GM12874 (cell line): ENCODE measurements at regions not wholly inside any gene's neighbourhood (a gene's known extent, or its start where the extent isn't known, plus 50 kb on each side); places are given as distances from the start of the nearest gene placed in this dataset.

Experiments used
- TF ChIP-seq, protein P1 (sequence below): IDR thresholded peaks from 2 replicates; pipeline ENCODE4 v1.5.1; 2011; ENCODE audit warnings: low read depth, mild to moderate bottlenecking, control low read depth, low read length, moderate library complexity; ENCODE audit not compliant: insufficient read depth

DNA sequence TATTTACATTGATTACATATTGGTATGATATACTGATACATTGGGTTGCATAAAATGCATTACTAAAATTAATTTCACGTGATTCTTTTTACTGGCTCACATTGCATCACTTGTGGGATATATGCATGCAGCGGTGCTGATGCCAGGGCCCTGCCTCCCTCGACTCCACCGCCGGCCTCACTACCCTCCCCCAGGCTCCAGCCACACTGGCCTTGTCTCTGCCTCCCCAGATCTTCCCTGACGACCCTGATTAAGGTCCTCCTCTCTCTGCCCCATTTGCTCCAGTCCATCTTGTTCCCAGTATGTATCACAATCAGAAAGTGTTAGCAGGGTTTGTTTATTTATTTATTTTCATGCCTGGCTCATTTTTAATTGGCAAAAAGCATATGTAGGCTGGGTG, 306.8 kb downstream of the FOXL1 start:
- TF ChIP-seq, protein P1, sequence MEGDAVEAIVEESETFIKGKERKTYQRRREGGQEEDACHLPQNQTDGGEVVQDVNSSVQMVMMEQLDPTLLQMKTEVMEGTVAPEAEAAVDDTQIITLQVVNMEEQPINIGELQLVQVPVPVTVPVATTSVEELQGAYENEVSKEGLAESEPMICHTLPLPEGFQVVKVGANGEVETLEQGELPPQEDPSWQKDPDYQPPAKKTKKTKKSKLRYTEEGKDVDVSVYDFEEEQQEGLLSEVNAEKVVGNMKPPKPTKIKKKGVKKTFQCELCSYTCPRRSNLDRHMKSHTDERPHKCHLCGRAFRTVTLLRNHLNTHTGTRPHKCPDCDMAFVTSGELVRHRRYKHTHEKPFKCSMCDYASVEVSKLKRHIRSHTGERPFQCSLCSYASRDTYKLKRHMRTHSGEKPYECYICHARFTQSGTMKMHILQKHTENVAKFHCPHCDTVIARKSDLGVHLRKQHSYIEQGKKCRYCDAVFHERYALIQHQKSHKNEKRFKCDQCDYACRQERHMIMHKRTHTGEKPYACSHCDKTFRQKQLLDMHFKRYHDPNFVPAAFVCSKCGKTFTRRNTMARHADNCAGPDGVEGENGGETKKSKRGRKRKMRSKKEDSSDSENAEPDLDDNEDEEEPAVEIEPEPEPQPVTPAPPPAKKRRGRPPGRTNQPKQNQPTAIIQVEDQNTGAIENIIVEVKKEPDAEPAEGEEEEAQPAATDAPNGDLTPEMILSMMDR: no peak

DNA sequence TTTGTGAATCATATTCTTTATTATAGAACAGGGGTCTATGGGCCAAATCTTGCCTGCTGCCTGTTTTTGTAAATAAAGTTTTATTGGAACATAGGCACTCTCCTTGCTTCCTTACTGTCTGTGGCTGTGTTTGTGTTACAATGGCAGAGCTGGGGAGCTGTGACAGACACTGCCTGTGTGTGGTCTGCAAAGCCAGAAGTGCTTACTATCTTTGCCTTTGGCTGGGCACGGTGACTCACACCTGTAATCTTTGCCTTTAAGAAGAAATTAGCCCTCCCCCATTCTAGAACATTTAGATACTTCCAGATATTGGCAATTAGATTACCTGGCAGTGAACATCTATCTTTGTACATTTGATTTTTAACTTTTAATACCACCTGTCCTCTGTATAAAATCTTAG, 308.3 kb downstream of the FOXL1 start:
- TF ChIP-seq, protein P1: no peak

DNA sequence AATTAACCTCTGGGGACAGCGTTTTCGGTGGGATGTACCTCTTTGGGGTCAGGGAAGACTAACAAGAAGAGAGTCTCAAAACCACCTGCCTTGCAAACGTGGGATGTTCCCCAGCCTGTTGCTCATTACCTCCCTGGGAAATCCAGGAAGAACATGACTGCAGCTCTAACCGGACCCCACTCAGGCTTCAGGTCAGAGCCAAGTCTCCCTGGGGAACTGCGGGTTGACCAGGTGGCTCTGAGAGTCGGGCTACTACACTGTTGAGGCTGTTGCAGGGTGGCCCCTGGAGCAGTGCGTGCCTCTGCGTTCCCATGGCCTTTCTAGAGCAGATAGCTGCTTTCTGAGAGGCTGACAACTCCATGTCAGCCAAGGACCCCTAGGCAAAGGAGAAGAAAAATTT, 309.1 kb downstream of the FOXL1 start:
- TF ChIP-seq, protein P1: no peak

DNA sequence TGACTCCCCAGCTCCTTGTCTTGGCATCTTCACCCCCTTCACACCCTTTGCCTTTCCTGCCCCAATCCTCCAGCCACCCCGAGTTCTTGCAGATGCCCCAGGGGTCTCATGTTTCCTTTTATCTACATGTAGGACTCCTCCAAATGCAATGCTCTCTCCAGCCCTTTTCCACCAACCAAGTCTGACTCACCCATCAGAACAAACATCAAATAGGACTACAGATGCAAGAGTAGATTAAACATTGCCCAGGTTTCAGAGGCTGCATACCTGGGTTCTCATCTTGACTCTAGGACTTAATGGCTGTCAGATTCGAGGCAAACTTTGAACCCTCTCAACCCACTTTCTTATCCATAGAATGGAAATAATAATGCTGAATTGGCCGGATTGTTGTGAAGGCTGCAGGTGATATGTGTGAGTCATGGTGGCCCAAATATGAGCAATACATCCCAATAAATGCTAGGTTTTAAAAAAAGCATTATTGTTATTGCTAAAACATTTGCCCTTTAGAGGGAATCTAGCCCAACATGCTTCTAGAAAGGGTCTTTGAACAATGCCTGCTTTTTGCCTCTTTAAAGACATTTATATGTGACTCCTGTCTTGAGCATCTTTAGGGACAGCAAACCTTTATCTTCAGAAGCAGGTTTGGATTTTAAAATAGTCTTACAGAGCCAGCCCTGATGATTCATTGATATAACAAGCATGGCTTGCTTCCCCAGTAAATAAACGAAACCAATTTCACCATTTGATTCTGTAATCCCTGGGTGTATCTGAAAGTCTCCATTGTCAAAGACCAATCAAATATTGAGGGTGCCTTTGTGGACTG, 310.1 kb downstream of the FOXL1 start:
- TF ChIP-seq, protein P1: no peak

DNA sequence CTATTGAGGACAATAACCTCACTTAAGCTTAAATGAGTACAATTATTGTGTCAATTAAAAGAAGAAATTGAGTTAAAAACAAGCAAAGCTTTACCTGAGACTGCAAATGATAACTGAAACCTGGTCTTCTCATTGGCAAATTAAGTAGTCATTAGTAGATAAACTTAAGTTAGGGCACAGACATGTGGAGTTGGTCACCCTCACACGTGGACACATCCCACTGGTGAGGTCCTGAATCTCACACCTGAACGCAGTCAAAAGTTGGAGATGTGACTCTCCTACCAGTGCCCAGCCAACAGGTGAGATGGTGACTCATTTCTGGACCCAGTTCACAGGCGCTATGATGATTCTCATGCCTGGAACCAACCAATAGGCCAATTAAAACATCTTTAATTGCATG, 311.6 kb downstream of the FOXL1 start:
- TF ChIP-seq, protein P1: no peak

DNA sequence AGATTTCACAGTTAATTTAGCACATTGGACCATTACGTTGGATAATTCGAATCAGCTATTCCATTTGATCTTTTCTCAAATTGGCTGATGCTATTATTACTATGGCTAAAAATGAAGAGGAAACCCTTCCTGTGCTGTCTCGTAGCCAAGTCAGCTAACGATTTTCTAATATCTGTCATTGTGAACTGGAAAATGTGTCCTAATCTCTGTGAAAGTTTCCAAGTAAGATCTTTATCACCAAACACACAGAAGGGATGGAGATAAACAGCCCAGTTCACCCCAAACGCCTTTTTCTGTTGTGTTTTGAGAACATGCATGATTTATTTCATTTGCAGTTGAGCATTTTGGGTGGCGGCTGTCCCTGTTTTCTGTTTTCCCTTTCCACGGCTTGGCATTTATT, 312.8 kb downstream of the FOXL1 start:
- TF ChIP-seq, protein P1: no peak

DNA sequence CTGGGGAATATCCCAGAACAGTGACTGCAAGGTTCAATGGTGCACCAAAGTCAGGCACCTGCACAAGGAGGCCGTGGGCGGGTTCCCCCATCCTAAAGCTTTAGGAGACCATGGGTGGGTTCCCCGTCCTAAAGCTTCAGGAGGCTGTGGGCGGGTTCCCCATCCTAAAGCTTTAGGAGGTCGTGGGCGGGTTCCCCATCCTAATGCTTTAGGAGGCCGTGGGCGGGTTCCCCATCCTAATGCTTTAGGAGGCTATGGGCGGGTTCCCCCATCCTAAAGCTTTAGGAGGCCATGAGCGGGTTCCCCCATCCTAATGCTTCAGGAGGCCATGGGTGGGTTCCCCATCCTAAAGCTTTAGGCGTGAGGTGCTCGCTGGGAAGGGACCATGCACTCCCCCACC, 313.3 kb downstream of the FOXL1 start:
- TF ChIP-seq, protein P1: no peak

DNA sequence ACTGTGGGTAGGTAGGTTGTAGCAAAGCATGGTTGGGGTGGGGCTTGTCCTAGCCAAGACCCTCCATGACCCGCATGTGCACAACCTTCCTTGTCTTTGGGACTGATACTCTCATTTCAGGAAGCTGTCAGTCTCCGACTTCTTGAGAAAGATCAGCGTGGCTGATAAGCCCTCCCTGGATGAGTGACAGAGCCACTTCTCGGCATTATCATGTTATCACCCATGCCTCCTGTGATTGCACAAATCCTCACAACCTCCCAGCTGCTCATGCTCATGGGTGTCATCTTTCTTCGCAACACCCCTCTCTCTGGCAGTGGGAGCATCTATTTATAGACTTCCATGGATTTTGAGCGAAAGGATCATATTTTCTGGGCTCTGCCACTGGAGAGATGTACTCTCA, 314.2 kb downstream of the FOXL1 start:
- TF ChIP-seq, protein P1: no peak
